DMS114 treated with DMSO at 0.1 percent for 48 hours (cell line): ENCODE measurements at regions not wholly inside any gene's neighbourhood (a gene's known extent, or its start where the extent isn't known, plus 50 kb on each side); places are given as distances from the start of the nearest gene placed in this dataset.
A peak's percentile ranks its signal among the peaks of the same experiment; 100 is the strongest.
"Not testable (repeated sequence)": the region's sequence is repeated elsewhere in the genome, so short reads cannot be mapped to it uniquely, and the experiment has no call there.

Experiments used
- DNase-seq: peaks from one replicate; lab custom pipeline; 2025; ENCODE audit not compliant: unreplicated experiment; lab: John Stamatoyannopoulos, UW

GRCh38 chr2:228369400-228370031 is 188.0 kb upstream of the SPHKAP start:
- DNase-seq: no peak

DNA sequence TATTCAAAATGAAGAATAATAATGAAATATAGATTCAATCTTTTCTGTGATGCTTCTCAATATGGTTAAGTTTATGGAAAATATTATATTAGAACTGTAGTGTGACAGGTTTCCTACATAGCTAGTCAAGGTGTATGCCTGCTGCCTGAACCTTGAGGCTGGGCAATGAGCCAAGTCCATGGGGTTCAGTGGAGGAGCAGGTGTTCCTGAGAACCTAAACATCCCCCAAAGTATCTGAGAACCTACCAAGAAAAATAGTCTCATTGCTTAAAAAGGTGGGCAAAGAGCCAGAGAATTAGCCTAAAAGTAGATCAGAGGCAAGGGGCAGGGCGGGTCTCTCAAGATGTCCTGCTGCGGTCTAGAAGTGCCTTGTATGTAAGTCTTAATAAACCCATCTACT is 185.9 kb upstream of the SPHKAP start:
- no peak for DNase-seq

- no peak for DNase-seq
These were observed 178.0 kb upstream of the SPHKAP start for GRCh38 chr2:228359473-228359872.

DNA sequence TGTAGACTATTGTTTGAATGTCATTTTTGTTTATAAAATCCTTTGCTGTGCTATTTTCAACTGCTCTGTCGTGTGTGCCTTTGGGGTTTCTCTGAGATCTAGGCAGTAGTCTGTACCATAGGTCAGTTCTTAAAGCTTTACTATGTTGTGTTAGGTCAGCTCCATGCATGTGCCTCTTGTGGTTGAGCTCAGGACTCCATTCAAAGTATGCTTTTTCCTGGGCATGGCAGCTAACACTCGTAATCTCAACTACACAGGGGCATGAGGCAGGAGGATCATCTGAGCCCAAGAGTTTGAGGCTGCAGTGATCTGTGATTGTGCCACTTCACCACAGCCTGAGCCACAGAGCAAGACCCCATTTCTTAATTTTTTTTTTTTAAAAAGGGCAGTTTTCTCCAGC is 174.4 kb upstream of the SPHKAP start:
- DNase-seq: no peak

- not testable (repeated sequence) for DNase-seq
These were observed 171.5 kb upstream of the SPHKAP start for GRCh38 chr2:228352980-228353379.

DNA sequence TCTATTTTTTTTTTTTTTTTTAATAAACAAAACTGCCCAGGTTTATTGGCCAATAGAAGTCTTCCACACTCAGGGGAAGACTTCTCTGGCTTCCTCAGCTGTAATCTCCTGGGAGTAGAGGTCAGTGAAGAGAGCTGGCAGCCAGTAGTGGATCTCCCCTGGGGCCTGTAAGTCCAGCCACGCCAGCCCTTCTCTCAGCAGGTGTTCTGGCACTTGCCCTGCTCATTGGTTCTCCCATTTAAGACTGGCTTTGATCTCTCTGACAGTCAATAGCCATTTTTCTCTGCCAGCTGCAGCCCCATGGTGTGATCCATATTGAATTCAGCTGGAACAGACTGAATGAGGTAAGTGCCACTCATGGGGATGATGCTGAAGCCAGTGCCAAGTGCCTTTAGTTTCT is 170.6 kb upstream of the SPHKAP start:
- DNase-seq: no peak

- no peak for DNase-seq
These were observed 167.1 kb upstream of the SPHKAP start for GRCh38 chr2:228348516-228349064.

DNA sequence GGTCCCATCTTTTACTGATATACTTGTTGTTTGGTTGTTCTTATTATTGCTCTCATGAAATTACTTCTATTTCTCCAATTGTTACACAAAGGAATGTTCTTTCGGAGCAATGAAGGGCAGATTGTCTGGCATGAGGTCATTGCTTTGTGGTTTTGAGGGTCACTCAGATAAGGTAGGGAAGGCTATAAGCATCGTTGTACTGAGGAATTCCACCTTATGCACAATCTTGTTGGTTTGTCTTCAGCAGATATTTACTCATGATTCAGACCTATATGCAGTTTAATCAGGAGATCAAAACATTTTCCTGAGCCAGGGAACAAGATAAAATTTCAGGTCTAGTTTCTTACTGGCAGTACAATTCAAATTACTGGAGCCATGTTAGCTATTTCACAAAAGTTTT is 163.0 kb upstream of the SPHKAP start:
- no peak for DNase-seq

- DNase-seq: no peak
These were observed 158.0 kb upstream of the SPHKAP start for GRCh38 chr2:228339525-228339924.

- no peak for DNase-seq
These were observed 152.7 kb upstream of the SPHKAP start for GRCh38 chr2:228334180-228334579.

DNA sequence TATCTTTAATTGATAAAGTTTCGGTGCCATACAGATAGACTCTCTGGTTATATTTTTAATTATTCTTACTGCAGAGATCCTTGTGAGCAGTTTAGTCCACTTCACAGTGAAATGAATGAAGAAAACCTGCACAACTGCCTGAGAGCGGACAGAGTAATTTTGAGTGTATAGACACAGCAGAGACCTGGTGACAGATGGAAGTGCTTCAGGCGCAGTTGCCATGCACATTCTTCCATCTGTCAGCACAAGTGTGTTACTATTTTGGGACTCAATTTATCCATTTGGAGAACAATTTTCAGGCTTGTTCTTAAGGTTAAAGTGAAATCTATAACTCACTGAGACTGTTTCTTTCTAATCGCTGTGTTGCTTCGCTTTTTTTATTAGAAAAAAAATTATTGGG is 147.8 kb upstream of the SPHKAP start:
- DNase-seq: no peak

GRCh38 chr2:228321015-228321414 is 139.5 kb upstream of the SPHKAP start:
- no peak for DNase-seq

GRCh38 chr2:228318218-228318617 is 136.7 kb upstream of the SPHKAP start:
- DNase-seq: peak; percentile 6

DNA sequence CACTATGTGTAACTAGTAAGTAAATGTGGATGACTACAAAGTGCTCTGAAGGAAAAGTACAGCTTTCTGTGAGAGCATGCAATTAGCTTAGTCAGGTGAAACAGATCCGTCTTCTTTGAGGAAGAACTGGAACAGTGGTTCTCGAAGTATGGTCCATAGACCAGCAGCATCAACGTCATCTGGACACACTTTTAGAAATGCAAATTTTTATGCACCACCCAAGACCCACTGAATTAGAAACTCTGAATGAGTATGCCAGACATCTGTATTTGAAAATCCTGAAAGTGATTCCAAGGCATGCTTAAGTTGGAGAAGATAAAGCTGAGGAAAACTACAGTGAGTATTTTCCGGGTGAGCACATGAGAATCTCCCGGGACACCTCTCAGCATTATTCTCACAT is 130.7 kb upstream of the SPHKAP start:
- no peak for DNase-seq

DNA sequence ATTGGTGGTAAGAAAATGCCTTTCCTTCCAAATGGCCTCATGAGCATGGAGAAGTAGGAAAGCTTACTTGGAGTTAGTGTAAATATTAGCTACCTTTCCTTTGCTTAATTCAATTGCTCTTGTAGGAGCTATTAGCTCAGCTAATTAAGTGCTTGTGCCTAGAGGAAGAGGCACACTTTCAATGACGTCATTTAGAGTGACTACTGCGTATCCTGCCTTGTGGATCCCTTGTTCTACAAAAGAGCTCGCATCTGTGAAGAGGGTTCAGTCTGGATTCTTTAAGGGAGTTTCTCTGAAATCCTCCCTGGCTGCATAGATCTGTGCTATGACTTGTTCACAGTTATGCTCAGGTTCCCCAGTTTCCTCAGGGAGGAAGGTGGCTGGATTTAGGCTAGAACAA is 122.5 kb upstream of the SPHKAP start:
- DNase-seq: no peak

GRCh38 chr2:228283491-228284171 is 102.1 kb upstream of the SPHKAP start:
- DNase-seq: no peak

- no peak for DNase-seq
These were observed 100.9 kb upstream of the SPHKAP start for GRCh38 chr2:228282376-228282775.

DNA sequence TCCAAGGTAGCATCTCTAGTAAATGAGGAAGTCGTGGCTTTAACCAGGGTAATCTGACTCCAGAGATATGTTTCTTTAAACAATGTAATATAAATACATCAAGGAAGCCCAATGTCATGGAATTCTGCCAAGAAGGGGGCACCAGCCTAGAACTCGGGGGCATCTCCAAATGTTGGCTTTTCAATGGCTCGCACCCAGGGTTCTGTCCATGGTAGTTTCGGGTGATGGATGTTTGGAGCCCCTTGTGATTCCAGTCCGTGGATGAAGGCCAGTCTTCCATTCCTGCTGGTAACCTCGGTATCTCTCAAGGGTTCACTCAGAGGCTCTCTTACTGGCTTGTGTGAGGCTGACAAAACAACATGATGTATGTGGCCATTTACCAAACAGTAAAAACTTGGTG is 91.7 kb upstream of the SPHKAP start:
- DNase-seq: no peak

- DNase-seq: no peak
These were observed 87.9 kb upstream of the SPHKAP start for GRCh38 chr2:228269351-228269750.

- no peak for DNase-seq
These were observed 87.3 kb upstream of the SPHKAP start for GRCh38 chr2:228268756-228269155.

GRCh38 chr2:228268301-228268700 is 86.8 kb upstream of the SPHKAP start:
- no peak for DNase-seq

- no peak for DNase-seq
These were observed 81.7 kb upstream of the SPHKAP start for GRCh38 chr2:228263156-228263555.

- DNase-seq: no peak
These were observed 80.1 kb upstream of the SPHKAP start for GRCh38 chr2:228261546-228261945.
